ENCODE measurements at regions not wholly inside any gene's neighbourhood (a gene's known extent, or its start where the extent isn't known, plus 50 kb on each side); places are given as distances from the start of the nearest gene placed in this dataset.

DNA sequence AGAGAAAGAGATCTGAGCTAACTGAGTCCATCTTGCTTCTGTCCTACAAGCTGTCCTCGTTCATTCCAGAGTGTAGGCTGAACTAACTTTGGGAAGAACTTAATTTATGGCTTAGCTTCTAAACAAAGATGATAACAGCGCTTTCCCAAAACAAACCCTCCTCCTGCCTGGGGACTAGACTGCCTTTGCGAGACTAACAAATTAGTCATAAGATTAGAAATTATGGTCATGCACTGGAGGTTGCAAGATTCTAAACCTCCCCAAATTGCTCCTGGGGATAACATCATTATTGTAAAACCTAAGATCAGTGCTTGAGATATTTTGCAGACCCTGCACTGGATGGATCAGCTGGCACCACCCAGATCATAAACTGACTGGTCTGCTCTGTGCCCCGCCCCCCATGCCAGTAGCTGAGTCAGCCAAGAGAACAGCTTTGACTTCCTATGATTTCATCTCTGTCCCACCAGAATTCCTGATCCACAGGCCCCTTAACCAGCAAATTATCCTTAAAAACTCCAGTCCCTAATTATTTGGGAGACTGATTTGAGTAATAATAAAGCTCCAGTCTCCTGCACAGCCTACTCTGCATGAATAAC is 883.3 kb downstream of the TRIML1 start:
- ATAC-seq (no peak), DNase-seq (no peak)
- intact Hi-C loops (cut with micrococcal nuclease): no loop called here

DNA sequence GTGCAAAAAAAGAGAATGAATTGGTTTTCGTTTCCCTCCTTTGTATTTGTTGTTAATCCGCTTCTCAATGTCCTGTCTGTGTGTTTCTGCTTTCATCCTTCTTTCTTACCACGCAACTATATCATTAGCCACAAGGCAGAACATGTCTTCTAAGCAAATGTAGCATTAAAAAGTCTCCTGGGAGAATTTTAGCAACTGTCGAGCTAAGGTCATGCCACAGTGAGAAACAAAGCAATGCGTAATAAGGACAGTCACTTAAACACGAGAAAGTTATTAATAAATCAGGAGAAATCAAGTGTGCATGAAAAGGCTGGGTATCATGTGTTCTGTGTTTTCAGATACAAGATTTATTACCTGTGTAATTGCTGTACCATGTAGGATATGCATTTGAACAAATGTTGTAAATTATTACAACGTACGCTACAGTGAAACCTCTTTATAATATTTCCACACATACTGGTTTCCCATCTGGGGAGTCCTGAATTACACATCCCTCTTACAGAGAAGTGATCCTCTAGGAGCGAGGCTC is 890.8 kb downstream of the TRIML1 start:
- DNase-seq: no peak
- no peak for ATAC-seq
- intact Hi-C loops (cut with micrococcal nuclease): no loop called here

- intact Hi-C loops (cut with micrococcal nuclease): no loop called here
- ATAC-seq (no peak), DNase-seq (no peak)
These were observed 893.5 kb downstream of the TRIML1 start for GRCh38 chr4:189032606-189033338.

DNA sequence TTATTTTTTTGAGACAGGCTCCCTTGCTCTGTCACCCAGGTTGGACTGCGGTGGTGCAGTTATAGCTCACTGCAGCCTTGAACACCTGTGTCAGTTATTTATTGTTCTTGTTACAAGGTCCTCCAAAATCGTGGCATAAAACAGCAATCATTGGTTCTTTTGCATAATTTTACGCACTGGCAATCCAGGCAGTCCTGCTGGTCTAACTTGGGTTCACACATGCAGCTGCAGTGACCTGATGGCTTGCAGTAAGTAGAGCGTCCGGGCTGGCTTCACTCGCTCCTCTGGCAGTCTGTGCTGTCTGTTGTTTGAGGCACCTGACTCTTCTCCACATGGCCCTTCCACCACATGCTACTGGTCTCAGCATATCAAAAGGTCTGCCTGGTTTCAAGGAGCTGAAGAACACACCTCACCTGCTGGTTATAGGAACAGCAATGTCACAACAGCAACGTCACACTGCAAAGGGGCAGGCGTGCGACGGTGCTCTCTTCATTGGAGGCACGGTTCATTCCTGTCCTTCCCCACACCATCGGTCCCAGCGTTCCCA is 894.6 kb downstream of the TRIML1 start:
- intact Hi-C loops (cut with micrococcal nuclease): no loop called here
- DNase-seq: no peak

GRCh38 chr4:189035091-189035490 is 895.9 kb downstream of the TRIML1 start:
- intact Hi-C loops (cut with micrococcal nuclease): no loop called here
- DNase-seq (no peak), ATAC-seq (no peak)

More for the DNA sequence above, 894.6 kb downstream of the TRIML1 start:
- no peak for ATAC-seq

DNA sequence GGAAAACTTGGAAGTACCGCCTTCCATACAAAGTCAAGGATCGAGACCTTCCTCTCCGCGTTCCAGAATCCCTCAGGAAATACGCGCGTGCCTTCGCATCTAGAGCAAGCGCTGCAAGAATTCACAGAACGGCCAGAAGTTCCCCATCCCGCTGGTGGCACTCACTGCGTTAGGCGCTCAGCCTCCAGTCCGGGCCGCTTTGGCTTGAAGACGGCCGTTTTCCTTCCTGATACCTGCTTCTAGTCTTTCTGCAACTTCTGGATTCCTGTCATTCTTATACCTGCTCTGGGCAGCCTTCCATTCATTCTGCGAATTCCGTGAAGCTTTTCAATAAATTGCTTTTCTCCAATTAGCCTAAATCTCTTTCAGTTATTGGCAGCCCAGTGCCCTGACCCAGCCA is 896.4 kb downstream of the TRIML1 start:
- ATAC-seq (no peak), DNase-seq (no peak)
- intact Hi-C loops (cut with micrococcal nuclease): no loop called here

DNA sequence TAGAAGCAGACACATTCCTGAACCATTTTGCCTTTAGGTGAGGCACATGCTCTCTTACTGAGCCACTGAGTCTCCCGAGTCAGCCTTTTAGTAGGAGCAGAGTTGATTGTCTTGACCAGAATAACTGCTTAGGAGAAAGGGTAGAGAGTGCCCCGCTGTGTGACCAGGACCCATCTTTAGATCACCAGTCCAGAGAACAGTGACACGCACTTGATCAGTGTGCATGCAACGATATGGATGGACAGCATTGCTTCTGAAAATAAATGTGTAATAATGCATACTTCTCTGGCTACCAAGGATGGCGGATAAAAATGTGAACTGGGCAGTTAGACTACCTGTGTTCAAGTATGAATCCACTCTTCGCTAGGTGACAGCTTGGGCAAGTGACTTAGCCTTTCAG is 897.7 kb downstream of the TRIML1 start:
- ATAC-seq: no peak
- intact Hi-C loops (cut with micrococcal nuclease): no loop called here
- DNase-seq: no peak

- intact Hi-C loops (cut with micrococcal nuclease): no loop called here
- ATAC-seq: no peak
These were observed 894.0 kb upstream of the FRG1 start for GRCh38 chr4:189046642-189047041.

GRCh38 chr4:189048119-189048518 is 892.6 kb upstream of the FRG1 start:
- DNase-seq: no peak
- intact Hi-C loops (cut with micrococcal nuclease): no loop called here
- no peak for ATAC-seq

More at GRCh38 chr4:189046642-189047041, 894.0 kb upstream of the FRG1 start:
- DNase-seq: no peak

DNA sequence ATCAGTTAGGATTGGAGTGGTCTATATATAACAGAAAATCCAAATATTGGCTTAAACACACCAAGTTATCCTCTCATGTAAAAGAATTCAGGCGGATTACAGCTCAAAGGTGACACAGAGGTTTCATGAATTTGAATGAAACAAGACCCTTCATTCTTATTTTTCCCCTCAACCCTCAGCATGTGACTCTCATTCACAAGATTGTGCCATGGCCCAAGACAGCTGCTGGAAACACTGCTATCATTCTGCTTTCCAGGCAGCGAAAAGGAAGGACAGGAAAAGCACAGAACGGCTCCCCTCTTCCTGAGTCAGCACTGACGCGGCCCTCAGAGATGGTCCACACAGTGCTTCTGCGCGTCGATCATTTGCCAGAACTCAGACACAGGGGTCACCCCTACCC is 891.0 kb upstream of the FRG1 start:
- intact Hi-C loops (cut with micrococcal nuclease): no loop called here
- DNase-seq (no peak), ATAC-seq (no peak)

- ATAC-seq (no peak), DNase-seq (no peak)
- intact Hi-C loops (cut with micrococcal nuclease): no loop called here
These were observed 890.0 kb upstream of the FRG1 start for GRCh38 chr4:189050643-189051042.

DNA sequence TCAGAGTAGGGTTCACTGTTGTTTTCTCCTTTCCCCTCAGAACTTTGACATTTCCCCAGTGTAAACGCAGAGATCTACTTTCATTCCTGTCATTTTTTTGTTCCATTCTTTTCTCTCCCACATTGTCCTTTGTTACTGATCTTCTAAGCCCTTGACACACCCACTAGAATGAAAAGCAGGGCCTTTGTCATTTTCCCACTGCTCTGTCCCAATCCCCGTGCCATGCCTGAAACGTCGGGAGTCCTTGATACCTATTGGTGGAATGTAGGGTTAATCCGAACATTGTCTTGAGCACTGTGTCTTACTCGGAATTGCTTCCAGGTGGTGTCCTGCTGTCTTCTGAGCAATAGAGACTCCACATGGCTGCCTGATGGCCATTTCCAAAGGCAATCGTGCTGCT is 887.1 kb upstream of the FRG1 start:
- DNase-seq (no peak), ATAC-seq (no peak)
- intact Hi-C loops (cut with micrococcal nuclease): no loop called here

- intact Hi-C loops (cut with micrococcal nuclease): no loop called here
These were observed 880.6 kb upstream of the FRG1 start for GRCh38 chr4:189060104-189060503.

DNA sequence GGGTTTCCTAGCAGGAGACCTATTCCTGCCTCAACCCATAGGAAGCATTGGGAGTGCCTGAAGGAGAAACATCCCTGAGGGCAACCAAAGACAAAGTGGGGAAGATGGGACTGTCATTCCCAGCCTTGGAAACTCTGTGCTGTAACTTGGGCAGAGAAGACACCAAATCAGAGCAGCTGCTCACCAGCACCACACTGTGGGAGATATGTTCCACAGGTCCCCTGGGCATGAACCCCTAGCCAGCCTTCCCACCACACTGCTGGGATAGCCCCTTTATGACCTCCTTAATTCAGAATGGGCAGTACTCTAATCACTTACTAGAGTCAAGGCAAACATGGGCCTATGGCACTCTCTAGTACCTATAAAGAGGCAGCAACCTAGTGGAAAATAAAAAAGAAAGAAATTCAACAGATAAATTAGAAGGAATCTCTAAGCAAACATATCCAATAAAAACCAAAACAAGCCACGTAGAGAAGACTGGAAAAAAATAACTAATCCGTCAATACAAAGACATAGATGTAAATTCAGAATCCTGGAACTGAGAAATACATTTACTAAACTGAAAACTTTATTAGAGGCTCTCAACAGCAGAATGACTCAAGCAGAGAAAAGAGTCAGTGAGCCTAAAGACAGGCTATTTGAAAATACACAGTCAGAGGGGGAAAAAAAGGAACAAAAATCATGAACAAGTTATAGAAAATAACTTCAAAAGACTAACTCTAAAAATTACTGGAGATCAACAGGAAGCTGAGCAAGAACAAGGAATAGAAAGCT is 878.4 kb upstream of the FRG1 start:
- no peak for ATAC-seq
- intact Hi-C loops (cut with micrococcal nuclease): no loop called here
- no peak for DNase-seq

More at GRCh38 chr4:189060104-189060503, 880.6 kb upstream of the FRG1 start:
- ATAC-seq: no peak
- no peak for DNase-seq

GRCh38 chr4:189069772-189070171 is 870.9 kb upstream of the FRG1 start:
- no peak for DNase-seq
- no peak for ATAC-seq
- intact Hi-C loops (cut with micrococcal nuclease): no loop called here

- no peak for ATAC-seq
- intact Hi-C loops (cut with micrococcal nuclease): no loop called here
- DNase-seq: no peak
These were observed 869.4 kb upstream of the FRG1 start for GRCh38 chr4:189071241-189071640.

DNA sequence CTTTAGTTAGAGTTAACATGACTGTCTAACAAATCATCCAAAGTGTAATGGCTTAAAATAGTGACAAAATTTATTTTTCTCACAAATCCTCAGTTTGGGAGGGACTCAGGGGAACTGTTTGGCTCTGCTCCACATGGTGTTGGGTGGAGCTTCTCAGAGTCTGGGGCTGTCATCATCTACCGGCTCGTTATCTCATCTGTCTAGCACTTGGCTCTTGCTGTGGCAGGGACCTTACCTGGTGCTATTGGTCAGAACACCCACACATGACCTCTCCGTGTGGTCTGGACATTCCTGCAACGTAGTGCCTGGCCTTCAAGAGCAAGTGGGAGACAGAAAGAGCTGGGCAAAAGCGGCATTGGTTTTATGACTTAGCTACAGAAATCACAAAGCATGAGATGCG is 866.9 kb upstream of the FRG1 start:
- intact Hi-C loops (cut with micrococcal nuclease): no loop called here
- ATAC-seq (no peak), DNase-seq (no peak)

- ATAC-seq (no peak), DNase-seq (no peak)
- intact Hi-C loops (cut with micrococcal nuclease): no loop called here
These were observed 858.8 kb upstream of the FRG1 start for GRCh38 chr4:189081826-189082225.

DNA sequence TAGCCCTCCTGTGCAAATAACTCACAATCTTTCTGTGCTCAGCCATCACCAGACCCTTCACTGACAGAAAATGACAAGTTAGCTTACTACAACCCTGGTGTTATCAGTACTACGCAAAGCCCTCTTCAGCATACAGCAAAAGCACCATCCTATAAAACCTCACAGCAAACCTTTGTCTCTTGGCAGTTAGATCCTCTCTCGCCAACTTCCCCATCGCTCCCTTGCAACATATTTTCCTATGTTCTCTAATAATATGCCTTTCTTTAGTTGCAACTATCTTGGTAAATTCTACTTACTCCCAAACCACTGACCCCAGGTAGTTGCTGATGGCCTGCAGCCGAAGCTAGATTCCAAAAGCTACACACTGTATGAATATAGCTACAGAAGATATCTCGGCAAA is 856.9 kb upstream of the FRG1 start:
- ATAC-seq (no peak), DNase-seq (no peak)
- intact Hi-C loops (cut with micrococcal nuclease): no loop called here

DNA sequence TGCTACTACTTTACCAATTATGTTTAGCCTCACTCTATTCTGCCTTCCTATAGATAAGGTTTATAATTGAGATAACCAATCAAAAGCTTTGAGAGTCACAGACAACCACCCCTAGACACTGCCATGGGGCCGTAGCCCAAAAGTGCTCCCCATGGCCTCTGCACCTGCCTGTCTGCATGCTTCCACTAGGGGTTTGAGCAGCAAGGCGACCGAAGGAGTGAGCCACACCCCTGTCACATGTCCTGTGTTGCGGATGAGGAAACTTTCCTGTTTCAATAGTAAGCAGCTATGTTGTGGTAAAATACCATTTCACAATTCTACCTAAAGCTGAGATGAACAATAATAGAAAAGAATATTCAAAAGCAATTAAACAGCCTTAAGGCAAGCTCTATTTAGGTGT is 856.0 kb upstream of the FRG1 start:
- DNase-seq: no peak
- ATAC-seq: no peak
- intact Hi-C loops (cut with micrococcal nuclease): no loop called here
